ENCODE measurements at regions not wholly inside any gene's neighbourhood (a gene's known extent, or its start where the extent isn't known, plus 50 kb on each side); places are given as distances from the start of the nearest gene placed in this dataset.

GRCh38 chr10:16009785-16010184 is 149.5 kb upstream of the MINDY3 start:
- no peak for TF ChIP-seq CTCF (IDR thresholded peaks at IDR 0.05)
- no CpG with 5 or more reads among the region's 6 CpGs for WGBS (ENCODE audit: insufficient coverage)
- no peak overlapping the region for H3K27ac ChIP-seq (ENCODE audit: low read depth in 1 of 2, low read length in 2 of 2)

GRCh38 chr10:16011548-16011947 is 151.2 kb upstream of the MINDY3 start:
- no peak for TF ChIP-seq CTCF (IDR thresholded peaks at IDR 0.05)
- H3K4me3 Mint-ChIP-seq: no peak overlapping the region
- intact Hi-C loops (cut with micrococcal nuclease): no loop called here
- H3K27me3 Mint-ChIP-seq (ENCODE audit: low read depth in 3 of 3): no peaks in the 10 kb centered on the region
- H3K79me2 ChIP-seq (ENCODE audit: insufficient read depth, low read length): no peaks in the 10 kb centered on the region
- no peaks in the 10 kb centered on the region for H4K20me1 ChIP-seq (ENCODE audit: insufficient read depth, low read length)
- no peak overlapping the region for H3K4me2 ChIP-seq (replicated peaks; ENCODE audit: extremely low read depth, low read length, poor library complexity, severe bottlenecking)
- H3K27ac Mint-ChIP-seq: no peak overlapping the region
- no peaks in the 10 kb centered on the region for H3K4me1 Mint-ChIP-seq
- H3K4me1 ChIP-seq (ENCODE audit: control insufficient read depth in 1 of 2, insufficient read depth in 2 of 2, low read length in 2 of 2): no peaks in the 10 kb centered on the region
- H3K9ac ChIP-seq (ENCODE audit: insufficient read depth, low read length, poor library complexity, severe bottlenecking): no peak overlapping the region
- peaks cover 0 to 10% (median 3%) of the 10 kb centered on the region in 7 donors for H3K9me3 Mint-ChIP-seq
- H3K27me3 ChIP-seq (ENCODE audit: control insufficient read depth in 2 of 2, insufficient read depth in 2 of 2, low read length in 2 of 2): no peaks in the 10 kb centered on the region
- H3K27ac ChIP-seq (ENCODE audit: low read depth in 1 of 2, low read length in 2 of 2): no peak overlapping the region
- DNase-seq: no peak
- no peak overlapping the region for H3K4me3 ChIP-seq (replicated peaks in 1 of 3; ENCODE audit: low read depth in 2 of 3, low read length in 3 of 3)
- H3K36me3 Mint-ChIP-seq: no peaks in the 10 kb centered on the region
- no peaks in the 10 kb centered on the region for H3K9me3 ChIP-seq (replicated peaks in 1 of 2; ENCODE audit: control insufficient read depth in 1 of 2, insufficient read depth in 1 of 2, low read length in 2 of 2)
- H2AFZ ChIP-seq (ENCODE audit: insufficient read depth, low read depth, low read length, poor library complexity, severe bottlenecking): no peak overlapping the region
- no peaks in the 10 kb centered on the region for H3K36me3 ChIP-seq (replicated peaks in 1 of 2; ENCODE audit: control insufficient read depth in 1 of 2, insufficient read depth in 2 of 2, low read length in 2 of 2)

More at GRCh38 chr10:16009785-16010184, 149.5 kb upstream of the MINDY3 start:
- no peak overlapping the region for H3K4me3 ChIP-seq (replicated peaks in 1 of 3; ENCODE audit: low read depth in 2 of 3, low read length in 3 of 3)
- H3K4me1 Mint-ChIP-seq: no peaks in the 10 kb centered on the region
- no peak overlapping the region for H3K4me3 Mint-ChIP-seq
- H4K20me1 ChIP-seq (ENCODE audit: insufficient read depth, low read length): no peaks in the 10 kb centered on the region
- H3K27me3 ChIP-seq (ENCODE audit: control insufficient read depth in 2 of 2, insufficient read depth in 2 of 2, low read length in 2 of 2): no peaks in the 10 kb centered on the region
- no peaks in the 10 kb centered on the region for H3K79me2 ChIP-seq (ENCODE audit: insufficient read depth, low read length)
- DNase-seq: no peak
- no peaks in the 10 kb centered on the region for H3K36me3 ChIP-seq (replicated peaks in 1 of 2; ENCODE audit: control insufficient read depth in 1 of 2, insufficient read depth in 2 of 2, low read length in 2 of 2)
- H3K36me3 Mint-ChIP-seq: no peaks in the 10 kb centered on the region
- H2AFZ ChIP-seq (ENCODE audit: insufficient read depth, low read depth, low read length, poor library complexity, severe bottlenecking): no peak overlapping the region
- no peaks in the 10 kb centered on the region for H3K4me1 ChIP-seq (ENCODE audit: control insufficient read depth in 1 of 2, insufficient read depth in 2 of 2, low read length in 2 of 2)
- H3K9ac ChIP-seq (ENCODE audit: insufficient read depth, low read length, poor library complexity, severe bottlenecking): no peak overlapping the region
- H3K27ac Mint-ChIP-seq: no peak overlapping the region
- intact Hi-C loops (cut with micrococcal nuclease): no loop called here
- no peaks in the 10 kb centered on the region for H3K27me3 Mint-ChIP-seq (ENCODE audit: low read depth in 3 of 3)
- no peaks in the 10 kb centered on the region for H3K9me3 ChIP-seq (replicated peaks in 1 of 2; ENCODE audit: control insufficient read depth in 1 of 2, insufficient read depth in 1 of 2, low read length in 2 of 2)
- no peak overlapping the region for H3K4me2 ChIP-seq (replicated peaks; ENCODE audit: extremely low read depth, low read length, poor library complexity, severe bottlenecking)
- peaks cover 0 to 13% (median 5%) of the 10 kb centered on the region in 7 donors for H3K9me3 Mint-ChIP-seq

Data from CD14-positive monocyte (primary cell).